ENCODE measurements at regions not wholly inside any gene's neighbourhood (a gene's known extent, or its start where the extent isn't known, plus 50 kb on each side); places are given as distances from the start of the nearest gene placed in this dataset.

GRCh38 chr4:115769396-115769795, 656.0 kb upstream of the NDST4 start:
- no peak for DNase-seq
- CTCF ChIA-PET: no interaction called here
- POLR2A ChIA-PET: no interaction called here
- H3K4me1 Mint-ChIP-seq: no peaks in the 10 kb centered on the region
- H3K9me3 Mint-ChIP-seq: no peaks in the 10 kb centered on the region
- H3K36me3 Mint-ChIP-seq (ENCODE audit: low read depth): no peaks in the 10 kb centered on the region
- no peak overlapping the region for H3K4me3 Mint-ChIP-seq
- H3K27me3 Mint-ChIP-seq: no peaks in the 10 kb centered on the region
- no peak overlapping the region for H3K27ac Mint-ChIP-seq

- H3K27me3 Mint-ChIP-seq: no peaks in the 10 kb centered on the region
- CTCF ChIA-PET: no interaction called here
- DNase-seq: no peak
- no peaks in the 10 kb centered on the region for H3K4me1 Mint-ChIP-seq
- no peaks in the 10 kb centered on the region for H3K9me3 Mint-ChIP-seq
- H3K36me3 Mint-ChIP-seq (ENCODE audit: low read depth): no peaks in the 10 kb centered on the region
- no peak overlapping the region for H3K27ac Mint-ChIP-seq
- H3K4me3 Mint-ChIP-seq: no peak overlapping the region
- POLR2A ChIA-PET: no interaction called here
These were observed 649.6 kb upstream of the NDST4 start for GRCh38 chr4:115763051-115763450.

- Mint-ChIP-seq H3K27ac (no peak overlapping the region), H3K9me3 (no peaks in the 10 kb centered on the region), H3K27me3 (no peaks in the 10 kb centered on the region), H3K4me1 (no peaks in the 10 kb centered on the region), H3K36me3 (ENCODE audit: low read depth) (no peaks in the 10 kb centered on the region), H3K4me3 (no peak overlapping the region)
- ChIA-PET CTCF (no interaction called here), POLR2A (no interaction called here)
- DNase-seq: no peak
These were observed 645.8 kb upstream of the NDST4 start for GRCh38 chr4:115759231-115759630.

GRCh38 chr4:115749404-115749803, 636.0 kb upstream of the NDST4 start:
- peaks cover 2% of the 10 kb centered on the region for H3K9me3 Mint-ChIP-seq
- no peak for DNase-seq
- H3K36me3 Mint-ChIP-seq (ENCODE audit: low read depth): no peaks in the 10 kb centered on the region
- no peak overlapping the region for H3K27ac Mint-ChIP-seq
- ChIA-PET CTCF (no interaction called here), POLR2A (no interaction called here)
- H3K4me3 Mint-ChIP-seq: no peak overlapping the region
- H3K4me1 Mint-ChIP-seq: no peaks in the 10 kb centered on the region
- no peaks in the 10 kb centered on the region for H3K27me3 Mint-ChIP-seq

GRCh38 chr4:115740806-115741205, 627.4 kb upstream of the NDST4 start:
- H3K4me3 Mint-ChIP-seq: no peak overlapping the region
- H3K36me3 Mint-ChIP-seq (ENCODE audit: low read depth): no peaks in the 10 kb centered on the region
- no peak for DNase-seq
- no peaks in the 10 kb centered on the region for H3K9me3 Mint-ChIP-seq
- no peak overlapping the region for H3K27ac Mint-ChIP-seq
- no peaks in the 10 kb centered on the region for H3K4me1 Mint-ChIP-seq
- ChIA-PET CTCF (no interaction called here), POLR2A (no interaction called here)
- H3K27me3 Mint-ChIP-seq: no peaks in the 10 kb centered on the region

- no peaks in the 10 kb centered on the region for H3K36me3 Mint-ChIP-seq (ENCODE audit: low read depth)
- no peaks in the 10 kb centered on the region for H3K4me1 Mint-ChIP-seq
- no peak overlapping the region for H3K4me3 Mint-ChIP-seq
- H3K9me3 Mint-ChIP-seq: no peaks in the 10 kb centered on the region
- POLR2A ChIA-PET: no interaction called here
- CTCF ChIA-PET: no interaction called here
- no peak overlapping the region for H3K27ac Mint-ChIP-seq
- no peak for DNase-seq
- H3K27me3 Mint-ChIP-seq: no peaks in the 10 kb centered on the region
These were observed 616.4 kb upstream of the NDST4 start for GRCh38 chr4:115729739-115730266.

- no peak overlapping the region for H3K4me3 Mint-ChIP-seq
- H3K36me3 Mint-ChIP-seq (ENCODE audit: low read depth): no peaks in the 10 kb centered on the region
- H3K27me3 Mint-ChIP-seq: no peaks in the 10 kb centered on the region
- H3K9me3 Mint-ChIP-seq: no peaks in the 10 kb centered on the region
- no peak for DNase-seq
- no peak overlapping the region for H3K27ac Mint-ChIP-seq
- H3K4me1 Mint-ChIP-seq: no peaks in the 10 kb centered on the region
- CTCF ChIA-PET: no interaction called here
- POLR2A ChIA-PET: no interaction called here
These were observed 610.2 kb upstream of the NDST4 start for GRCh38 chr4:115723621-115724020.

- no peak overlapping the region for H3K4me3 Mint-ChIP-seq
- ChIA-PET POLR2A (no interaction called here), CTCF (no interaction called here)
- no peaks in the 10 kb centered on the region for H3K9me3 Mint-ChIP-seq
- H3K27ac Mint-ChIP-seq: no peak overlapping the region
- no peaks in the 10 kb centered on the region for H3K27me3 Mint-ChIP-seq
- no peak for DNase-seq
- H3K4me1 Mint-ChIP-seq: no peaks in the 10 kb centered on the region
- H3K36me3 Mint-ChIP-seq (ENCODE audit: low read depth): no peaks in the 10 kb centered on the region
These were observed 607.2 kb upstream of the NDST4 start for GRCh38 chr4:115720611-115721010.

GRCh38 chr4:115711575-115711974, 598.2 kb upstream of the NDST4 start:
- no peak for DNase-seq
- Mint-ChIP-seq H3K4me1 (no peaks in the 10 kb centered on the region), H3K9me3 (no peaks in the 10 kb centered on the region), H3K36me3 (ENCODE audit: low read depth) (no peaks in the 10 kb centered on the region), H3K27ac (no peak overlapping the region), H3K4me3 (no peak overlapping the region), H3K27me3 (no peaks in the 10 kb centered on the region)
- ChIA-PET POLR2A (no interaction called here), CTCF (no interaction called here)

- Mint-ChIP-seq H3K4me1 (no peaks in the 10 kb centered on the region), H3K36me3 (ENCODE audit: low read depth) (no peaks in the 10 kb centered on the region), H3K9me3 (peaks cover 3% of the 10 kb centered on the region), H3K27me3 (no peaks in the 10 kb centered on the region), H3K4me3 (no peak overlapping the region), H3K27ac (no peak overlapping the region)
- ChIA-PET POLR2A (no interaction called here), CTCF (no interaction called here)
- no peak for DNase-seq
These were observed 575.5 kb upstream of the NDST4 start for GRCh38 chr4:115688961-115689360.

GRCh38 chr4:115687052-115687755, 573.8 kb upstream of the NDST4 start:
- no peaks in the 10 kb centered on the region for H3K36me3 Mint-ChIP-seq (ENCODE audit: low read depth)
- no peak for DNase-seq
- no peaks in the 10 kb centered on the region for H3K27me3 Mint-ChIP-seq
- no peak overlapping the region for H3K27ac Mint-ChIP-seq
- no peak overlapping the region for H3K4me3 Mint-ChIP-seq
- ChIA-PET POLR2A (no interaction called here), CTCF (no interaction called here)
- no peaks in the 10 kb centered on the region for H3K4me1 Mint-ChIP-seq
- peaks cover 3% of the 10 kb centered on the region for H3K9me3 Mint-ChIP-seq

GRCh38 chr4:115678425-115678941, 565.1 kb upstream of the NDST4 start:
- no peaks in the 10 kb centered on the region for H3K9me3 Mint-ChIP-seq
- H3K4me1 Mint-ChIP-seq: no peaks in the 10 kb centered on the region

GRCh38 chr4:115675719-115676118, 562.3 kb upstream of the NDST4 start:
- Mint-ChIP-seq H3K4me3 (no peak overlapping the region), H3K27ac (no peak overlapping the region), H3K36me3 (ENCODE audit: low read depth) (no peaks in the 10 kb centered on the region), H3K9me3 (no peaks in the 10 kb centered on the region), H3K27me3 (no peaks in the 10 kb centered on the region), H3K4me1 (no peaks in the 10 kb centered on the region)
- ChIA-PET POLR2A (no interaction called here), CTCF (no interaction called here)
- DNase-seq: no peak

More at GRCh38 chr4:115678425-115678941, 565.1 kb upstream of the NDST4 start:
- Mint-ChIP-seq H3K27ac (no peak overlapping the region), H3K27me3 (no peaks in the 10 kb centered on the region), H3K36me3 (ENCODE audit: low read depth) (no peaks in the 10 kb centered on the region), H3K4me3 (no peak overlapping the region)
- DNase-seq: no peak
- CTCF ChIA-PET: interaction anchor here (1.4 kb wide), 1 partner anchor 15 kb away, joined by 4 read pairs; no protein-coding TSS in a partner anchor
- POLR2A ChIA-PET: no interaction called here

- Mint-ChIP-seq H3K9me3 (no peaks in the 10 kb centered on the region), H3K4me3 (no peak overlapping the region), H3K4me1 (no peaks in the 10 kb centered on the region), H3K27ac (no peak overlapping the region), H3K27me3 (no peaks in the 10 kb centered on the region), H3K36me3 (ENCODE audit: low read depth) (no peaks in the 10 kb centered on the region)
- no peak for DNase-seq
- ChIA-PET POLR2A (no interaction called here), CTCF (no interaction called here)
These were observed 561.1 kb upstream of the NDST4 start for GRCh38 chr4:115674485-115674884.
